H9 (cell line): ENCODE measurements at regions not wholly inside any gene's neighbourhood (a gene's known extent, or its start where the extent isn't known, plus 50 kb on each side); places are given as distances from the start of the nearest gene placed in this dataset.

ENCODE experiments used
- DNase-seq: peaks from one replicate; pipeline ENCODE4 v3.0.0-alpha.2; 2017
- H2AFZ ChIP-seq: one replicate; pipeline ENCODE4 v1.6.1; 2013; ENCODE audit warnings: mild to moderate bottlenecking, low read length, control low read depth, moderate library complexity
- H2AK5ac ChIP-seq: 2 replicates; pipeline ENCODE4 v1.6.1; 2013; ENCODE audit warnings: low read length, control low read depth, mixed read lengths; ENCODE audit not compliant: insufficient read length
- H2BK120ac ChIP-seq: one replicate; pipeline ENCODE4 v1.6.1; 2013; ENCODE audit warnings: low read depth, mild to moderate bottlenecking, low read length, control low read depth, inconsistent platforms; ENCODE audit not compliant: poor library complexity, severe bottlenecking
- H2BK12ac ChIP-seq: 2 replicates; pipeline ENCODE4 v1.6.1; 2013; ENCODE audit warnings: low read length, control low read depth, mixed read lengths, low read depth; ENCODE audit not compliant: insufficient read length
- H2BK15ac ChIP-seq: 2 replicates; pipeline ENCODE4 v1.6.1; 2013; ENCODE audit warnings: low read depth, low read length, control low read depth
- H2BK20ac ChIP-seq: one replicate; pipeline ENCODE4 v1.6.1; 2013; ENCODE audit warnings: low read depth, mild to moderate bottlenecking, low read length, control low read depth, inconsistent platforms; ENCODE audit not compliant: poor library complexity, severe bottlenecking
- H2BK5ac ChIP-seq: 2 replicates; pipeline ENCODE4 v1.6.1; 2013; ENCODE audit warnings: low read length, control low read depth, mixed read lengths; ENCODE audit not compliant: insufficient read length
- H3K14ac ChIP-seq: 2 replicates; pipeline ENCODE4 v1.6.1; 2013; ENCODE audit warnings: low read length, control low read depth; ENCODE audit not compliant: insufficient read depth
- H3K18ac ChIP-seq: 2 replicates; pipeline ENCODE4 v1.6.1; 2013; ENCODE audit warnings: low read depth, mild to moderate bottlenecking, mixed read lengths, low read length, control low read depth; ENCODE audit not compliant: insufficient read length
- H3K23ac ChIP-seq: 2 replicates; pipeline ENCODE4 v1.6.1; 2013; ENCODE audit warnings: low read length, control low read depth, mixed read lengths, low read depth; ENCODE audit not compliant: insufficient read length
- H3K23me2 ChIP-seq: 2 replicates; pipeline ENCODE4 v1.6.1; 2013; ENCODE audit warnings: low read depth, mild to moderate bottlenecking, mixed read lengths, low read length, control low read depth; ENCODE audit not compliant: insufficient read length, poor library complexity, severe bottlenecking
- H3K27ac ChIP-seq: 2 replicates; pipeline ENCODE4 v1.5.1; 2013; ENCODE audit warnings: low read length, control low read depth, mixed read lengths, low read depth; ENCODE audit not compliant: insufficient read length
- H3K27me3 ChIP-seq: 2 replicates; pipeline ENCODE4 v1.6.1; 2013; ENCODE audit warnings: low read length, control low read depth, inconsistent platforms; ENCODE audit not compliant: insufficient read depth
- H3K4ac ChIP-seq: 2 replicates; pipeline ENCODE4 v1.6.1; 2013; ENCODE audit warnings: low read depth, mild to moderate bottlenecking, control low read depth, inconsistent platforms, low read length, moderate library complexity
- H3K4me1 ChIP-seq: 2 replicates; pipeline ENCODE4 v1.6.1; 2013; ENCODE audit warnings: low read length, control low read depth, inconsistent platforms; ENCODE audit not compliant: insufficient read depth
- H3K4me2 ChIP-seq: 2 replicates; pipeline ENCODE4 v1.6.1; 2013; ENCODE audit warnings: low read length, control low read depth, mixed read lengths; ENCODE audit not compliant: insufficient read length, insufficient read depth
- H3K56ac ChIP-seq: 2 replicates; pipeline ENCODE4 v1.6.1; 2013; ENCODE audit warnings: low read depth, mild to moderate bottlenecking, mixed read lengths, low read length, control low read depth; ENCODE audit not compliant: insufficient read length
- H3K79me1 ChIP-seq: 2 replicates; pipeline ENCODE4 v1.6.1; 2013; ENCODE audit warnings: low read depth, mild to moderate bottlenecking, moderate library complexity, low read length, control low read depth, inconsistent platforms; ENCODE audit not compliant: insufficient read depth, poor library complexity, severe bottlenecking
- H3K79me2 ChIP-seq: 2 replicates; pipeline ENCODE4 v1.6.1; 2013; ENCODE audit warnings: low read length, control low read depth, inconsistent platforms; ENCODE audit not compliant: insufficient read depth
- H3K9ac ChIP-seq: 2 replicates; pipeline ENCODE4 v1.6.1; 2013; ENCODE audit warnings: low read length, control low read depth, mixed read lengths; ENCODE audit not compliant: insufficient read length; ENCODE audit errors: extremely low read depth
- H3K9me3 ChIP-seq: one replicate; pipeline ENCODE4 v1.6.1; 2013; ENCODE audit warnings: low read depth, low read length, inconsistent platforms; ENCODE audit not compliant: control insufficient read depth
- H3T11ph ChIP-seq: one replicate; pipeline ENCODE4 v1.6.1; 2013; ENCODE audit warnings: mild to moderate bottlenecking, low read length, control low read depth, inconsistent platforms
- H4K20me1 ChIP-seq: one replicate; pipeline ENCODE4 v1.6.1; 2013; ENCODE audit not compliant: control insufficient read depth, insufficient read length, insufficient read depth
- H4K5ac ChIP-seq: 2 replicates; pipeline ENCODE4 v1.6.1; 2013; ENCODE audit warnings: low read depth, mild to moderate bottlenecking, mixed read lengths, low read length, control low read depth; ENCODE audit not compliant: insufficient read length
- H4K8ac ChIP-seq: replicated peaks from 2 replicates; pipeline ENCODE4 v1.6.1; 2013; ENCODE audit warnings: low read length, control low read depth, mixed read lengths, low read depth; ENCODE audit not compliant: insufficient read length
- H4K91ac ChIP-seq: 2 replicates; pipeline ENCODE4 v1.6.1; 2013; ENCODE audit warnings: low read depth, mild to moderate bottlenecking, moderate library complexity, mixed read lengths, low read length, control low read depth; ENCODE audit not compliant: insufficient read length
- H3K27ac Mint-ChIP-seq, 3 experiments: 2 replicates in 2 of 3; 3 replicates in 1 of 3; pipeline ENCODE4 v1.8.0; 2020 to 2021; ENCODE audit warnings: mixed read lengths in 3 of 3, mild to moderate bottlenecking in 1 of 3, moderate library complexity in 1 of 3
- H3K27me3 Mint-ChIP-seq: 2 replicates; pipeline ENCODE4 v1.8.0; 2021; ENCODE audit warnings: low read depth, mild to moderate bottlenecking, moderate library complexity, mixed read lengths
- H3K36me3 Mint-ChIP-seq, 3 experiments: 2 replicates in 2 of 3; 3 replicates in 1 of 3; pipeline ENCODE4 v1.8.0; 2020 to 2021; ENCODE audit warnings: low read depth in 3 of 3, mixed read lengths in 3 of 3; ENCODE audit not compliant: insufficient read depth in 1 of 3
- H3K4me1 Mint-ChIP-seq, 2 experiments: 2 replicates each; pipeline ENCODE4 v1.8.0; 2020; ENCODE audit warnings: mixed read lengths in 2 of 2
- H3K4me3 Mint-ChIP-seq, 2 experiments: 2 replicates in 1 of 2; 3 replicates in 1 of 2; pipeline ENCODE4 v1.8.0; 2020 to 2021; ENCODE audit warnings: mild to moderate bottlenecking in 2 of 2, mixed read lengths in 2 of 2, moderate library complexity in 1 of 2
- H3K9me3 Mint-ChIP-seq, 2 experiments: 2 replicates in 1 of 2; 3 replicates in 1 of 2; pipeline ENCODE4 v1.8.0; 2020; ENCODE audit warnings: mild to moderate bottlenecking in 2 of 2, mixed read lengths in 2 of 2, moderate library complexity in 1 of 2
- CTCF ChIP-seq: fragments of 200-600 bp; sonication (generic); conservative IDR thresholded peaks from 3 replicates; pipeline ENCODE4 v1.8.0; 2021; ENCODE audit warnings: antibody characterized with exemption, mild to moderate bottlenecking
- WGBS: extraction: QIAGEN DNeasy Blood & Tissue Kit; methylation state at CpG from one replicate; pipeline ENCODE4 v1.1.7; 2013; ENCODE audit warnings: missing lambda C conversion rate, low lambda C conversion rate, mixed read lengths; ENCODE audit not compliant: insufficient read length; ENCODE audit errors: extremely low coverage; 5-methylcytosine and 5-hydroxymethylcytosine counted together

GRCh38 chr1:168443899-168444298 is 99.9 kb downstream of the XCL2 start:
- no peak overlapping the region for H2AFZ ChIP-seq
- no peak overlapping the region for H4K5ac ChIP-seq
- no peaks in the 10 kb centered on the region for H3K79me2 ChIP-seq
- H2BK12ac ChIP-seq, result no peak overlapping the region
- H4K20me1 ChIP-seq, result no peaks in the 10 kb centered on the region
- Mint-ChIP-seq H3K4me3 (no peak overlapping the region), H3K27ac (no peak overlapping the region), H3K27me3 (no peaks in the 10 kb centered on the region; the same call in 1 of the 2 replicates), H3K36me3 (no peaks in the 10 kb centered on the region), H3K9me3 (no peaks in the 10 kb centered on the region), H3K4me1 (peaks cover 7 to 9% of the 10 kb centered on the region in 2 experiments)
- H2BK120ac ChIP-seq, result no peak overlapping the region
- H3K23me2 ChIP-seq, result no peaks in the 10 kb centered on the region
- H3K27me3 ChIP-seq, result no peaks in the 10 kb centered on the region
- H2BK15ac ChIP-seq, result no peak overlapping the region
- DNase-seq, result no peak
- H3K4ac ChIP-seq, result no peak overlapping the region
- H2AK5ac ChIP-seq, result no peak overlapping the region
- no peak overlapping the region for H3K56ac ChIP-seq
- H2BK5ac ChIP-seq, result no peak overlapping the region
- no peak overlapping the region for H3K27ac ChIP-seq
- no peaks in the 10 kb centered on the region for H3K9me3 ChIP-seq
- H3K4me2 ChIP-seq, result no peak overlapping the region
- WGBS, result no CpG with 5 or more reads among the region's 5 CpGs
- no peak overlapping the region for H3K23ac ChIP-seq
- no peak overlapping the region for H3K14ac ChIP-seq
- H2BK20ac ChIP-seq, result no peak overlapping the region
- TF ChIP-seq CTCF, result no peak
- no peaks in the 10 kb centered on the region for H3K4me1 ChIP-seq
- no peaks in the 10 kb centered on the region for H3K79me1 ChIP-seq
- no peak overlapping the region for H4K8ac ChIP-seq
- H3K18ac ChIP-seq, result no peak overlapping the region
- H4K91ac ChIP-seq, result no peak overlapping the region
- H3K9ac ChIP-seq, result no peak overlapping the region
- no peak overlapping the region for H3T11ph ChIP-seq
